Immature natural killer cell (primary cell): ENCODE measurements at regions not wholly inside any gene's neighbourhood (a gene's known extent, or its start where the extent isn't known, plus 50 kb on each side); places are given as distances from the start of the nearest gene placed in this dataset.

Experiments used
- DNase-seq, 3 donors: peaks; one replicate each; pipeline ENCODE4 v3.0.0; 2022; ENCODE audit warnings: mixed read lengths in 1 of 3
- H3K27ac Mint-ChIP-seq, 6 donors: one replicate each; pipeline ENCODE4 v1.8.0; 2020; ENCODE audit warnings: mixed read lengths in 6 of 6, mild to moderate bottlenecking in 5 of 6, inconsistent platforms in 4 of 6, moderate library complexity in 3 of 6
- H3K27me3 Mint-ChIP-seq, 3 donors: one replicate each; pipeline ENCODE4 v1.8.0; 2020 to 2021; ENCODE audit warnings: low read depth in 3 of 3, mild to moderate bottlenecking in 3 of 3, mixed read lengths in 3 of 3, moderate library complexity in 3 of 3, inconsistent platforms in 1 of 3
- H3K36me3 Mint-ChIP-seq, 3 donors: one replicate each; pipeline ENCODE4 v1.8.0; 2020; ENCODE audit warnings: mixed read lengths in 3 of 3, inconsistent platforms in 2 of 3, mild to moderate bottlenecking in 2 of 3
- H3K4me1 Mint-ChIP-seq, 2 donors: one replicate each; pipeline ENCODE4 v1.8.0; 2020; ENCODE audit warnings: inconsistent platforms in 2 of 2, mild to moderate bottlenecking in 2 of 2, mixed read lengths in 2 of 2, moderate library complexity in 1 of 2
- H3K4me3 Mint-ChIP-seq, 5 donors: one replicate each; pipeline ENCODE4 v1.8.0; 2020; ENCODE audit warnings: mild to moderate bottlenecking in 5 of 5, mixed read lengths in 5 of 5, inconsistent platforms in 3 of 5, moderate library complexity in 3 of 5
- H3K9me3 Mint-ChIP-seq, 6 donors: one replicate each; pipeline ENCODE4 v1.8.0; 2020; ENCODE audit warnings: mild to moderate bottlenecking in 6 of 6, mixed read lengths in 6 of 6, inconsistent platforms in 4 of 6, moderate library complexity in 3 of 6

- Mint-ChIP-seq H3K36me3 (peaks cover 0 to 8% (median 7%) of the 10 kb centered on the region in 3 donors), H3K4me3 (peak overlapping the region; percentile 67 to 85 (median 70)), H3K4me1 (peaks cover 85 to 90% of the 10 kb centered on the region in 2 donors), H3K9me3 (no peaks in the 10 kb centered on the region), H3K27me3 (peaks cover 0 to 2% (median 0%) of the 10 kb centered on the region in 3 donors), H3K27ac (peak overlapping the region; percentile 45 to 93 (median 86))
- peak in 1 of 3 donors; percentile 16 for DNase-seq
These were observed 71.3 kb downstream of the KLF12 start for GRCh38 chr13:74062933-74063332.

- Mint-ChIP-seq H3K27ac (peak overlapping the region; percentile 45 to 93 (median 86)), H3K9me3 (no peaks in the 10 kb centered on the region), H3K27me3 (peaks cover 0 to 2% (median 0%) of the 10 kb centered on the region in 3 donors), H3K4me1 (peaks cover 86 to 90% of the 10 kb centered on the region in 2 donors), H3K4me3 (peak overlapping the region; percentile 67 to 85 (median 70)), H3K36me3 (peaks cover 0 to 8% (median 7%) of the 10 kb centered on the region in 3 donors)
- peak; percentile 9 to 42 (median 32) for DNase-seq
These were observed 72.1 kb downstream of the KLF12 start for GRCh38 chr13:74061926-74062595.

- Mint-ChIP-seq H3K9me3 (no peaks in the 10 kb centered on the region), H3K27me3 (peaks cover 0 to 2% (median 0%) of the 10 kb centered on the region in 3 donors), H3K36me3 (peaks cover 0 to 8% (median 7%) of the 10 kb centered on the region in 3 donors), H3K4me1 (peaks cover 75 to 92% of the 10 kb centered on the region in 2 donors), H3K4me3 (no peak overlapping the region), H3K27ac (peak overlapping the region; percentile 18 to 87 (median 54))
- no peak for DNase-seq
These were observed 77.2 kb downstream of the KLF12 start for GRCh38 chr13:74056801-74057542.

GRCh38 chr13:74052402-74052928 is 81.7 kb downstream of the KLF12 start:
- no peaks in the 10 kb centered on the region for H3K27me3 Mint-ChIP-seq
- peak overlapping the region in 1 of 5 donors; percentile 1 for H3K4me3 Mint-ChIP-seq
- no peak for DNase-seq
- H3K36me3 Mint-ChIP-seq: peaks cover 0 to 4% (median 3%) of the 10 kb centered on the region in 3 donors
- H3K27ac Mint-ChIP-seq: peak overlapping the region in 3 of 6 donors; percentile 1 to 8 (median 3)
- H3K4me1 Mint-ChIP-seq: peaks cover 77 to 98% of the 10 kb centered on the region in 2 donors
- H3K9me3 Mint-ChIP-seq: no peaks in the 10 kb centered on the region

GRCh38 chr13:74048756-74049155 is 85.4 kb downstream of the KLF12 start:
- no peaks in the 10 kb centered on the region for H3K27me3 Mint-ChIP-seq
- H3K27ac Mint-ChIP-seq: peak overlapping the region in 4 of 6 donors; percentile 30 to 57 (median 42)
- DNase-seq: no peak
- H3K4me3 Mint-ChIP-seq: peak overlapping the region in 1 of 5 donors; percentile 8
- H3K4me1 Mint-ChIP-seq: peaks cover 62 to 78% of the 10 kb centered on the region in 2 donors
- H3K36me3 Mint-ChIP-seq: peaks cover 4 to 8% (median 4%) of the 10 kb centered on the region in 3 donors
- H3K9me3 Mint-ChIP-seq: no peaks in the 10 kb centered on the region

- Mint-ChIP-seq H3K36me3 (peaks cover 4 to 8% (median 4%) of the 10 kb centered on the region in 3 donors), H3K9me3 (no peaks in the 10 kb centered on the region), H3K4me3 (no peak overlapping the region), H3K4me1 (peaks cover 64 to 80% of the 10 kb centered on the region in 2 donors), H3K27me3 (no peaks in the 10 kb centered on the region), H3K27ac (peak overlapping the region in 2 of 6 donors; percentile 4 to 57)
- no peak for DNase-seq
These were observed 86.1 kb downstream of the KLF12 start for GRCh38 chr13:74047931-74048600.

- Mint-ChIP-seq H3K4me3 (no peak overlapping the region), H3K9me3 (no peaks in the 10 kb centered on the region), H3K4me1 (peaks cover 67 to 78% of the 10 kb centered on the region in 2 donors), H3K36me3 (peaks cover 4 to 8% (median 6%) of the 10 kb centered on the region in 3 donors), H3K27ac (no peak overlapping the region), H3K27me3 (no peaks in the 10 kb centered on the region)
- no peak for DNase-seq
These were observed 87.8 kb downstream of the KLF12 start for GRCh38 chr13:74046431-74046830.

- H3K27ac Mint-ChIP-seq: peak overlapping the region in 2 of 6 donors; percentile 41 to 48
- H3K36me3 Mint-ChIP-seq: peaks cover 3 to 8% (median 4%) of the 10 kb centered on the region in 3 donors
These were observed 88.6 kb downstream of the KLF12 start for GRCh38 chr13:74045583-74045982.

GRCh38 chr13:74043237-74043636 is 91.0 kb downstream of the KLF12 start:
- no peaks in the 10 kb centered on the region for H3K27me3 Mint-ChIP-seq

More at GRCh38 chr13:74045583-74045982, 88.6 kb downstream of the KLF12 start:
- DNase-seq: no peak
- no peaks in the 10 kb centered on the region for H3K27me3 Mint-ChIP-seq
- H3K4me3 Mint-ChIP-seq: no peak overlapping the region
- no peaks in the 10 kb centered on the region for H3K9me3 Mint-ChIP-seq
- peaks cover 67 to 78% of the 10 kb centered on the region in 2 donors for H3K4me1 Mint-ChIP-seq

GRCh38 chr13:74040200-74040599 is 94.0 kb downstream of the KLF12 start:
- Mint-ChIP-seq H3K36me3 (peaks cover 3 to 9% (median 4%) of the 10 kb centered on the region in 3 donors), H3K4me3 (peak overlapping the region in 1 of 5 donors; percentile 31), H3K4me1 (peaks cover 84 to 95% of the 10 kb centered on the region in 2 donors), H3K27me3 (peaks cover 0 to 3% (median 3%) of the 10 kb centered on the region in 3 donors), H3K27ac (peak overlapping the region in 1 of 6 donors; percentile 42), H3K9me3 (no peaks in the 10 kb centered on the region)
- DNase-seq: peak; percentile 6 to 22 (median 7)

More at GRCh38 chr13:74043237-74043636, 91.0 kb downstream of the KLF12 start:
- peaks cover 3 to 10% (median 4%) of the 10 kb centered on the region in 3 donors for H3K36me3 Mint-ChIP-seq
- H3K4me1 Mint-ChIP-seq: peaks cover 66 to 78% of the 10 kb centered on the region in 2 donors
- H3K9me3 Mint-ChIP-seq: no peaks in the 10 kb centered on the region
- no peak for DNase-seq
- H3K27ac Mint-ChIP-seq: no peak overlapping the region
- H3K4me3 Mint-ChIP-seq: no peak overlapping the region

- peak overlapping the region in 1 of 5 donors; percentile 11 for H3K4me3 Mint-ChIP-seq
- H3K9me3 Mint-ChIP-seq: no peaks in the 10 kb centered on the region
- peaks cover 3 to 9% (median 4%) of the 10 kb centered on the region in 3 donors for H3K36me3 Mint-ChIP-seq
- peaks cover 85 to 98% of the 10 kb centered on the region in 2 donors for H3K4me1 Mint-ChIP-seq
- peaks cover 0 to 3% (median 3%) of the 10 kb centered on the region in 3 donors for H3K27me3 Mint-ChIP-seq
- DNase-seq: no peak
- H3K27ac Mint-ChIP-seq: no peak overlapping the region
These were observed 94.5 kb downstream of the KLF12 start for GRCh38 chr13:74039667-74040066.

- Mint-ChIP-seq H3K4me1 (peaks cover 82 to 96% of the 10 kb centered on the region in 2 donors), H3K36me3 (peaks cover 3 to 7% (median 3%) of the 10 kb centered on the region in 3 donors), H3K9me3 (no peaks in the 10 kb centered on the region), H3K4me3 (no peak overlapping the region), H3K27ac (no peak overlapping the region), H3K27me3 (peaks cover 0 to 3% (median 3%) of the 10 kb centered on the region in 3 donors)
- no peak for DNase-seq
These were observed 95.0 kb downstream of the KLF12 start for GRCh38 chr13:74039154-74039553.

GRCh38 chr13:74037762-74038161 is 96.4 kb downstream of the KLF12 start:
- peaks cover 0 to 3% (median 3%) of the 10 kb centered on the region in 3 donors for H3K27me3 Mint-ChIP-seq

More at GRCh38 chr13:74037762-74038161, 96.4 kb downstream of the KLF12 start:
- Mint-ChIP-seq H3K4me3 (peak overlapping the region; percentile 17 to 67 (median 53)), H3K9me3 (no peaks in the 10 kb centered on the region), H3K4me1 (peaks cover 69 to 91% of the 10 kb centered on the region in 2 donors), H3K36me3 (peaks cover 0 to 4% (median 3%) of the 10 kb centered on the region in 3 donors), H3K27ac (peak overlapping the region in 5 of 6 donors; percentile 13 to 86 (median 62))
- DNase-seq: peak; percentile 19 to 40 (median 34)
